ENCODE measurements at regions not wholly inside any gene's neighbourhood (a gene's known extent, or its start where the extent isn't known, plus 50 kb on each side); places are given as distances from the start of the nearest gene placed in this dataset.

GRCh38 chr9:89669361-89669842 lies 64.6 kb downstream of the GADD45G start:
- no peak for TF ChIP-seq CTCF (IDR thresholded peaks at IDR 0.05; ENCODE audit: control insufficient read depth, insufficient read depth, low read depth, low read length, missing control alignments)
- no peak for DNase-seq (ENCODE audit: low read depth)
- no peak overlapping the region for H3K4me3 ChIP-seq (ENCODE audit: control insufficient read depth, low read depth, low read length)

GRCh38 chr9:89670114-89670513 lies 65.3 kb downstream of the GADD45G start:
- H3K4me3 ChIP-seq (ENCODE audit: control insufficient read depth, low read depth, low read length), result no peak overlapping the region
- no peak for DNase-seq (ENCODE audit: low read depth)
- TF ChIP-seq CTCF (IDR thresholded peaks at IDR 0.05; ENCODE audit: control insufficient read depth, insufficient read depth, low read depth, low read length, missing control alignments), result no peak

DNA sequence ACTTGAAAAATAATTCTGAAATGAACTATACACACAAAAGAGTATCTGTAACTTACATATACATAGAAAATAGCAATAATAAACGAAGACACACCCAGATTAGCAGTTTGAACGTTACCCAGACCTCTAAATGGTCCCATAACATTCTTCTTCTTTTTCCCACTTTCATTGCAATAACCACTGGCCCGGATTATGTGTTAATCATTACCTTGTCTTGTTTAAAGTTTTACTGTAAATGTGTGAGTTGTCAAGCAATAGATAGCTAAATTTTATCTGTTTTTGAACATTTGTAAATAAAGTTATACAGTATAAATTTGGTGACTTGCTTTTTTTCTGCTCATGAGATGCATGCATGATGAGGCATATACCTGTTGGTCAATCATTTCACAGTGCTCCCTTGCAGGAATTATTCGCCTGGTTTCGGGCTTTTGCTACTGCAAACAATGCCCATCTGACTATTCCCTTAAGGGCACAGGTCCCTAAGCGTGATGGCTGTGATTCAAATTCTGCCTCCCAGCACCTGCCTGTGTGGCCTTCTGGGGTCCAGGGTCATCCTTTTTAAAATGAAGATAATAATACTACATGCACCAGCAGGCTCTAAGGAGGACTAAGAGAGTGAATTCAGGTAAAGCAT lies 66.1 kb downstream of the GADD45G start:
- H3K4me3 ChIP-seq (ENCODE audit: control insufficient read depth, low read depth, low read length), result no peak overlapping the region
- DNase-seq (ENCODE audit: low read depth), result no peak
- no peak for TF ChIP-seq CTCF (IDR thresholded peaks at IDR 0.05; ENCODE audit: control insufficient read depth, insufficient read depth, low read depth, low read length, missing control alignments)

GRCh38 chr9:89674667-89675057 lies 69.8 kb downstream of the GADD45G start:
- DNase-seq (ENCODE audit: low read depth), result no peak
- H3K4me3 ChIP-seq (ENCODE audit: control insufficient read depth, low read depth, low read length), result no peak overlapping the region
- no peak for TF ChIP-seq CTCF (IDR thresholded peaks at IDR 0.05; ENCODE audit: control insufficient read depth, insufficient read depth, low read depth, low read length, missing control alignments)

DNA sequence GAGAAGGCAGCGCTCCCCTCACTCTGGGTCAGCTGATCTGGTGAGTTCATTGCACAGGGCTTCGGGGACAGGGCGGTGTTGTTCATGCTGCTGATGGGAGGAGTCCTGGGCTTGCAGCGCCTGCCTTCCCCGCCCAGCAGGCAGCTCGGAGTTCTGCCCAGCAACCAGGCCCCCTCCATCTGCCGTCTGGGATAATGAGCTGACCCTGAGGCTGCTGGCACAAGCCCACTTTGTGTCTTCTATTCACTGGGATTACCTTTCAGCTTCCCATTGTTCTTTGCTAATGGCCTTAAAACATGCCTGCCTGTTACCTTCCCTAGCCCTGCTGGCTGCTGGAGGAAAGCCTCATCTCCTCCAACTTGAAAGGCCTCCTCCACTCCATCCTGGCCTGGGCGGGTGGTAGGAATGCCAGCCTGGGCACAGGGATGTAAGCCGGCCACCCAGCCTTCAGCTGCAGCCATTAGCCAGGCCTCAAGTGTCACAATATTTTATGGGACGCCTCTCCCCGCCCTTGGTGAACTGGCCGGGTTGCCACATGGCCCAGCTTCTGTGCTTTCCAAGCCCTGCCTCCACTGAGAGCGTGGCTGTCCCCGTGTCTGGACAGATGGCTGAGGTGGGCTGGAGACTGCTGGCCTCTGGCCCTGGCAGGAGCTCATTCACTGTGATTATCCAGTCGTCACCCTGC lies 70.4 kb downstream of the GADD45G start:
- TF ChIP-seq CTCF (IDR thresholded peaks at IDR 0.05; ENCODE audit: control insufficient read depth, insufficient read depth, low read depth, low read length, missing control alignments), result no peak
- DNase-seq (ENCODE audit: low read depth), result no peak
- no peak overlapping the region for H3K4me3 ChIP-seq (ENCODE audit: control insufficient read depth, low read depth, low read length)

DNA sequence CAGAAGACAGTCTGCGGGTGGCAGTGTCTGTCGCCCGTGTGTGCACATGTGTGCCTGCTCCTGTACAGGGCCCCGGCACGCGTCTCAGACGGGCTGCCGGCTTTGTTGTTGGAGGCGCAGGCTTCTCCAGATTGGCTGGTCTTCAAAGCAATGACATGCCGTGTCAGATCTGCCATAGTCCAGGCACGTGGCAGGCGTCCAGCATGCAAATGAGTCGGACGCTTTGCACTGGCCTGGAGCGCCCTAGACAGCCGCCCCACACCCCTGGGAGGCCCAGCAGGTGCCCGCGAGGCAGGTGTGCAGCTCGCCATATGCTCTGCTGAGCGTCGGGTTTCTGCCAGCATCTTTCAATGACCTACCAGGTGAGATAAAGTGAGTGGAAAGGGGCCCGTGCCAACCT lies 71.5 kb downstream of the GADD45G start:
- TF ChIP-seq CTCF (IDR thresholded peaks at IDR 0.05; ENCODE audit: control insufficient read depth, insufficient read depth, low read depth, low read length, missing control alignments), result no peak
- no peak for DNase-seq (ENCODE audit: low read depth)
- H3K4me3 ChIP-seq (ENCODE audit: control insufficient read depth, low read depth, low read length), result no peak overlapping the region
